Neural cell (in vitro differentiated cells): ENCODE measurements at regions not wholly inside any gene's neighbourhood (a gene's known extent, or its start where the extent isn't known, plus 50 kb on each side); places are given as distances from the start of the nearest gene placed in this dataset.

ENCODE experiments used
- H2AFZ ChIP-seq: fragments of 200-600, 300-800 bp; sonication (generic), shearing (Covaris generic); 2 replicates; pipeline ENCODE4 v1.6.0; 2014; ENCODE audit warnings: low read depth, mild to moderate bottlenecking, antibody characterized with exemption, low read length, moderate library complexity
- H3F3A ChIP-seq: fragments of 200-600 bp; shearing (Covaris generic); 2 replicates; pipeline ENCODE4 v1.6.1; 2016; ENCODE audit warnings: mild to moderate bottlenecking, moderate library complexity, mixed read lengths, antibody characterized with exemption, low read length; ENCODE audit not compliant: insufficient read depth, poor library complexity, severe bottlenecking
- H3K27ac ChIP-seq: fragments of 200-600, 300-800 bp; sonication (generic), shearing (Covaris generic); 2 replicates; pipeline ENCODE4 v1.5.1; 2014; ENCODE audit warnings: mild to moderate bottlenecking, low read length, moderate library complexity
- H3K27me3 ChIP-seq: fragments of 300-800, 200-600 bp; sonication (generic), shearing (Covaris generic); 2 replicates; pipeline ENCODE4 v1.6.0; 2014; ENCODE audit warnings: mild to moderate bottlenecking, low read depth, low read length, moderate library complexity; ENCODE audit not compliant: insufficient read depth
- H3K36me3 ChIP-seq: fragments of 300-800, 200-600 bp; sonication (generic), shearing (Covaris generic); 2 replicates; pipeline ENCODE4 v1.5.1; 2014; ENCODE audit warnings: mild to moderate bottlenecking, antibody characterized with exemption, low read length, moderate library complexity; ENCODE audit not compliant: insufficient read depth
- H3K4me2 ChIP-seq: fragments of 300-800, 200-600 bp; sonication (generic), shearing (Covaris generic); 2 replicates; pipeline ENCODE4 v1.6.0; 2014; ENCODE audit warnings: mild to moderate bottlenecking, low read length
- H3K4me3 ChIP-seq: fragments of 300-800, 200-600 bp; sonication (generic), shearing (Covaris generic); 2 replicates; pipeline ENCODE4 v1.5.1; 2014; ENCODE audit warnings: mild to moderate bottlenecking, low read length, moderate library complexity
- H3K79me2 ChIP-seq: fragments of 200-600 bp; shearing (Covaris generic); replicated peaks from 2 replicates; pipeline ENCODE4 v1.6.0; 2014; ENCODE audit warnings: mild to moderate bottlenecking, low read length, moderate library complexity; ENCODE audit not compliant: insufficient read depth
- H3K9ac ChIP-seq: fragments of 300-800, 200-600 bp; sonication (generic), shearing (Covaris generic); 2 replicates; pipeline ENCODE4 v1.6.1; 2016; ENCODE audit warnings: mild to moderate bottlenecking, low read length, mixed read lengths
- H3K9me2 ChIP-seq: fragments of 200-600 bp; shearing (Covaris generic); 2 replicates; pipeline ENCODE4 v1.6.1; 2016; ENCODE audit warnings: mild to moderate bottlenecking, low read length, mixed read lengths; ENCODE audit not compliant: insufficient read depth
- H3K9me3 ChIP-seq: fragments of 200-600, 300-800 bp; sonication (generic), shearing (Covaris generic); 2 replicates; pipeline ENCODE4 v1.6.1; 2016; ENCODE audit warnings: mild to moderate bottlenecking, mixed run types, low read length, moderate library complexity, mixed read lengths
- H4K20me1 ChIP-seq: fragments of 200-600 bp; shearing (Covaris generic); 2 replicates; pipeline ENCODE4 v1.6.1; 2016; ENCODE audit warnings: mild to moderate bottlenecking, mixed run types; ENCODE audit not compliant: insufficient read depth
- CTCF ChIP-seq: fragments of 450-650 bp; IDR thresholded peaks from 2 replicates; pipeline ENCODE4 v1.5.1; 2014; ENCODE audit warnings: antibody characterized with exemption, mild to moderate bottlenecking, moderate library complexity; ENCODE audit not compliant: poor library complexity, severe bottlenecking
- EP300 ChIP-seq: fragments of 450-650 bp; conservative IDR thresholded peaks from 2 replicates; pipeline ENCODE4 v1.6.1; 2014; ENCODE audit warnings: antibody characterized with exemption, mild to moderate bottlenecking, moderate library complexity; ENCODE audit not compliant: poor library complexity, severe bottlenecking
- EZH2 ChIP-seq: fragments of 200-600, 300-800 bp; shearing (Covaris generic), sonication (generic); IDR thresholded peaks from 2 replicates; pipeline ENCODE4 v1.6.1; 2014; ENCODE audit warnings: antibody characterized with exemption, low read length, borderline replicate concordance, mild to moderate bottlenecking; ENCODE audit not compliant: insufficient read depth, poor library complexity, severe bottlenecking
- MXI1 ChIP-seq: fragments of 450-650 bp; conservative IDR thresholded peaks from 2 replicates; pipeline ENCODE4 v1.6.1; 2014; ENCODE audit warnings: antibody characterized with exemption, mild to moderate bottlenecking; ENCODE audit not compliant: poor library complexity, severe bottlenecking
- POLR2AphosphoS5 ChIP-seq: IDR thresholded peaks from 2 replicates; pipeline ENCODE4 v1.6.1; 2012
- RAD21 ChIP-seq: fragments of 450-650 bp; conservative IDR thresholded peaks from 2 replicates; pipeline ENCODE4 v1.6.1; 2014; ENCODE audit warnings: antibody characterized with exemption, mild to moderate bottlenecking, moderate library complexity
- REST ChIP-seq: IDR thresholded peaks from 2 replicates; pipeline ENCODE4 v1.6.1; 2012; ENCODE audit warnings: borderline replicate concordance
- SMC3 ChIP-seq: fragments of 450-650 bp; conservative IDR thresholded peaks from 2 replicates; pipeline ENCODE4 v1.6.1; 2014; ENCODE audit warnings: antibody characterized with exemption, mild to moderate bottlenecking, moderate library complexity; ENCODE audit not compliant: poor library complexity
- TAF1 ChIP-seq: IDR thresholded peaks from 2 replicates; pipeline ENCODE4 v1.6.1; 2012; ENCODE audit warnings: low read depth

DNA sequence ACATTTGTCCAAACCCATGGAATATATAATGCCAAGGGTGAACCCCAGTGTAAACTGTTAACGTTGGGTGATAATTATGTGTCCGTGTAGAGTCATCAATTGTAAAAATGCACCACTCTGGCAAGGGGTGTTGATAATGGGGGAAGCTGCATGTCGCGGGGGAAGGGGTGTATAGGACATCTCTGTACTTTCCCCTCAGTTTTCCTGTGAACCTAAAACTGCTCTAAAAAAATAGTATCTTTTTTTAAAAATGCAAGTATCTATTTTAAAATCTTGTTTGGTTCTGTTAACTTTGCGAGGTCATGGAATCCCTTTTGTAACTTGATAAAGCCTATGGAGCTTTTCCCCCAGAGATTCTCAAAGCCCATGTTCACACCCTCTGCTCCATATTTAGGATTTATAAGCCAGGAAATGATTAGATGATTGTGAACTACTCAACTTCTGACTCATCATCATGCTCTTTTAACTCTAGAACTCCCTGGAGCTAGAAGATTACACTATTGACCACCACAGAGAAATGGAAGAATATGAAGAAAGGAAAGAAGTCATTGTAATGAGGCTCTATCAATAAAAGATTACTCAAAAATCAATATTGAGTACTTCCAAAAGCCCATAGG lies 56.1 kb upstream of the C3orf49 start:
- Histone ChIP-seq H3K9me3 (no peaks in the 10 kb centered on the region), H3K27me3 (no peaks in the 10 kb centered on the region), H2AFZ (no peak overlapping the region)

GRCh38 chr3:63764511-63764910 lies 54.6 kb upstream of the C3orf49 start:
- Histone ChIP-seq H3K9ac (no peak overlapping the region), H3K36me3 (no peaks in the 10 kb centered on the region), H3F3A (no peaks in the 10 kb centered on the region), H3K27me3 (no peaks in the 10 kb centered on the region), H4K20me1 (no peaks in the 10 kb centered on the region), H3K9me3 (no peaks in the 10 kb centered on the region), H3K4me3 (no peak overlapping the region), H3K27ac (no peak overlapping the region), H3K9me2 (no peaks in the 10 kb centered on the region), H3K4me2 (no peak overlapping the region), H2AFZ (no peak overlapping the region), H3K79me2 (no peaks in the 10 kb centered on the region)
- TF ChIP-seq CTCF = no peak
- no peak for TF ChIP-seq SMC3
- no peak for TF ChIP-seq MXI1
- no peak for TF ChIP-seq REST
- TF ChIP-seq EZH2 = no peak
- no peak for TF ChIP-seq POLR2AphosphoS5
- no peak for TF ChIP-seq EP300
- no peak for TF ChIP-seq TAF1
- no peak for TF ChIP-seq RAD21

More for the DNA sequence above, 56.1 kb upstream of the C3orf49 start:
- Histone ChIP-seq H3K4me3 (no peak overlapping the region), H3K4me2 (no peak overlapping the region), H3K36me3 (no peaks in the 10 kb centered on the region), H3K9me2 (no peaks in the 10 kb centered on the region), H3F3A (no peaks in the 10 kb centered on the region), H4K20me1 (no peaks in the 10 kb centered on the region), H3K79me2 (no peaks in the 10 kb centered on the region), H3K27ac (no peak overlapping the region), H3K9ac (no peak overlapping the region)
- TF ChIP-seq POLR2AphosphoS5 (no peak), CTCF (no peak), SMC3 (no peak)
